Stimulated activated CD4-positive, alpha-beta T cell treated with anti-CD3 and anti-CD28 coated beads, Interleukin-12 subunit alpha, Interleukin-12 subunit beta, amount 100 ng/mL, for 48 hours (primary cell): ENCODE measurements at regions not wholly inside any gene's neighbourhood (a gene's known extent, or its start where the extent isn't known, plus 50 kb on each side); places are given as distances from the start of the nearest gene placed in this dataset.
"Not testable (repeated sequence)": the region's sequence is repeated elsewhere in the genome, so short reads cannot be mapped to it uniquely, and the experiment has no call there.

Experiments
- DNase-seq, 3 donors: peaks; one replicate each; pipeline ENCODE4 v3.0.0-alpha.2; 2020; ENCODE audit warnings: low read depth in 2 of 3, low spot score in 1 of 3

- DNase-seq: no peak
Observed at GRCh38 chrX:46178763-46179162, 366.5 kb downstream of the ZNF674 start.

DNA sequence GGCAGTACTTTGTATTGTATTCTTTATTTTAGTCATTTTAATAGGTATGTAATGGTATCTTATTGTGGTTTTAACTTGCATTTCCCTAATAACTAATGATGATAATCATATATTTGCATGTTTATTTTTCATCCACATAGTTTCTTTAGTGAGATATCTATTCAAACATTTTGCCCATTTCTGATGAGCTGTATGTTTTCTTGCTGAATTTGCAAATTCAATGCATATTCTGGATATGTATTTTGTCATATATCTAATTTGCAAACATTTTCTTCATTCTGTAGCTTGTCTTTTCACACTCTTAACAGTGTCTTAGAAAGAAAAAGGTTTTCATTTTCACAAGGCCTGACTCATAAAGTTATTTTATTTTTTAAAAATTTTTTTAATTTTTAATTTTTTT, 372.1 kb downstream of the ZNF674 start:
- DNase-seq: no peak

DNA sequence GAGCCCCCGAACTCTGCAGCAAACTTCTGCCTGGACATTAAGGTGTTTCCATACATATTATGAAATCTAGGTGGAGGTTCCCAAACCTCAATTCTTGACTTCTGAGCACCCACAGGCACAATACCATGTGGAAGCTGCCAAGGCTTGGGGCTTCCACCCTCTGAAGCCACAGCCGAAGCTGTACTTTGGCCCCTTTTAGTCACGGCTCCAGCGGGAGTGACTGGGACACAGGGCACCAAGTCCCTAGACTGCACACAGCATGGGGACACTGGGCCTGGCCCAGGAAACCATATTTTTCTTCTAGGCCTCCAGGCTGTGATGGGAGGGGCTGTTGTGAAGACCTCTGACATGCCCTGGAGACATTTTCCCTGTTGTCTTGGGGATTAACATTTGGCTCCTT, 373.8 kb downstream of the ZNF674 start:
- DNase-seq: not testable (repeated sequence)

DNA sequence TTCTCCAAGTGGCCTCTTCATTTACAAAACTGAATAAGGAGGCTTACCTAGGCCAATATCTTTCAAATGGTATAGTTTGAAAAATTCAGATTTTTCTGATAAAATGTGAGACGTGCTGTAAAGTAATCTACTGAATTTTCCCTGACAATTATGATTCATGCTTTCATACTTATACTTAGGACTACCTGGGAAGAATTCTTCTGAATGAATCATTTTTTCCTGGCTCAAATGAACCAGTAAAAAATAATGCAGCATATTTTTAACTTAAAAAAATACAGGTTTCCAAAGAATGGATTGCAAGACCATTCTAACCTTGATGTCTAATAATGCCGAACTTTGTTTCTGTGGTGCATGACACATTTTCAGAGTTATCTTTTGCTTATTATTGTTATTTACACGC, 375.4 kb downstream of the ZNF674 start:
- DNase-seq: no peak

DNA sequence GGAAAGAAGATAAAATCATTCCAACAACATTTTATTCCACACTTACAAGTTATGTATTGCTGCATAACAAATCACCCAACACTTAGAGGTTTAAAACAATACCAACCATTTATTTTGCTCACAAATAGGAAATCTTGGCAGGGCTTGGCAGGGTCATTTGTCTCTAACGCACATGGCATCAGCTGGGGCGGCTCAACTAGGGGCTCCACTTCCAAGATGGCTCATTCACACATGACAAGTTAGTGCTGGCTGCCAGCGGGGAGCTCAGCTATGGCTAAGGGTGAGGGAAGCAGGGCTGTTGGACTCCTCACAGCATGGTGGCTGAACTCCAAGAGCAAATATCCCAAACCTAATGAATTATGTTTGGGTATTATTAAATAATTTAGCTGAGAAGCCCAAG, 377.0 kb downstream of the ZNF674 start:
- no peak for DNase-seq

- no peak for DNase-seq
Observed at GRCh38 chrX:46165866-46166265, 379.4 kb downstream of the ZNF674 start.

DNA sequence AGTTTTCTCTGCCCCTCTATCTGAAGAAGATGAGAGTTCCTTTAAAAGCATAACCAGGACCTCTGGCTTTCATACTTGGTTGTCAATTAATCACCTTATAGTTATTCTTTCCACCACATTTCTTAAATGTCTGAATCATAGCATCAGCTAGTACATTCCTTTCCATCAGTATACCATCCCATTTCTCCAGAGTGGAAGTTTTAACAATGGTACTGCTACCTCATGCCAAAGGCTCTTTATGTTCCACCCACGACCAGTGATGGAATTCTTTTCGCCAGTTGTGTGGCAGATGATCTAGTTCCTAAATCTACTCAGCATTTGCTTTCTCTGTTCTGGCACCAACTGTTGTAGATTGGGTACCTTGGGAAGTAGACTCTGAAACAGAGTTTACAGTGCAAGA, 379.8 kb downstream of the ZNF674 start:
- DNase-seq: no peak

GRCh38 chrX:46152756-46153155, 392.5 kb downstream of the ZNF674 start:
- no peak for DNase-seq

DNA sequence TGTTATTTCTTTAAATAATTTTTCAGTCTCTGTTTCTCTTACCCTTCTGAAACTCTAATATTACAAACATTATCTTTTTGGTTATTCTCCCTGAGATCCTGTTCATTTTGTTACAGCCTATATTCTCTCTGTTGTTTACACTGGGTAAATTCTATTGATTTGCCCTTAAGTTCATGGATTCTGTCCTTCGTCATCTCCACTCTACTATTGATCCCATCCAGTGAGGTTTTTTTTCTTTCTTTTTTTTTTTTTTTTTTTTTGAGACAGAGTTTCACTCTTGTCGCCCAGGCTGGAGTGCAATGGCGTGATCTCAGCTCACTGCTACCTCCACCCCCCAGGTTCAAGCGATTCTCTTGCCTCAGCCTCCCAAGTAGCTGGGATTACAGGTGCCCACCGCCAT, 393.9 kb downstream of the ZNF674 start:
- DNase-seq: not testable (repeated sequence)

DNA sequence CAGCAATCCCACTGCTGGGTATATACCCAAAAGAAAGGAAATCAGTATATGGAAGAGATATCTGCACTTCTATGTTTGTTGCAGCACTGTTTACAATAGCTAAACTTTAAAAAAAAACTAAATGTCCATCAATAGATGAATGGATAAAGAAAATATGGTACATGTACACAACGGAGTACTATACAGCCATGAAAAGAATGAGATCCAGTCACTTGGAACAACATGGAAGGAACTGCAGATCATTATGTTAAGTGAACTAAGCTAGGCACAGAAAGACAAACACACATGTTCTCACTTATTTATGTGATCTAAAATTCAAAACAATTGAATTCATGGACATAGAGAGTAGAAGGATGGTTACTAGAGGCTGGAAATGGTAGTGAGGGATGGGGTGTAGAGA, 400.7 kb downstream of the ZNF674 start:
- no peak for DNase-seq

- no peak for DNase-seq
Observed at GRCh38 chrX:46140272-46140671, 404.9 kb downstream of the ZNF674 start.

- DNase-seq: no peak
Observed at GRCh38 chrX:46130247-46130646, 415.0 kb downstream of the ZNF674 start.

- no peak for DNase-seq
Observed at GRCh38 chrX:46125111-46125510, 420.1 kb downstream of the ZNF674 start.

- DNase-seq: no peak
Observed at GRCh38 chrX:46117234-46117633, 428.0 kb downstream of the ZNF674 start.

DNA sequence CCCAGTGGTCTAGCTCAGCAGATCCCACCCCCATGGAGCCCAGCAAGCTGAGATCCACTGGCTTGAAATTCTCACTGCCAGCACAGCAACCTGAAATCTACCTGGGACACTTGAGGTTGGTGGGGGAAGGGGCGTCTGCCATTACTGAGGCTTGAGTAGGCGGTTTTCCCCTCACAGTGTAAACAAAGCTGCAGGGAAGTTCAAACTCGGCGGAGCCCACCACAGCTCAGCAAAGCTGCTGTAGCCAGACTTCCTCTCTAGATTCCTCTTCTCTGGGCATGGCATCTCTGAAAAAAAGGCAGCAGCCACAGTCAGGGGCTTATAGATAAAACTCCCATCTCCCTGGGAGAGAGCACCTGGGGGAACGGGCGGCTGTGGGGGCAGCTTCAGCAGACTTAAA, 457.9 kb downstream of the ZNF674 start:
- not testable (repeated sequence) for DNase-seq

DNA sequence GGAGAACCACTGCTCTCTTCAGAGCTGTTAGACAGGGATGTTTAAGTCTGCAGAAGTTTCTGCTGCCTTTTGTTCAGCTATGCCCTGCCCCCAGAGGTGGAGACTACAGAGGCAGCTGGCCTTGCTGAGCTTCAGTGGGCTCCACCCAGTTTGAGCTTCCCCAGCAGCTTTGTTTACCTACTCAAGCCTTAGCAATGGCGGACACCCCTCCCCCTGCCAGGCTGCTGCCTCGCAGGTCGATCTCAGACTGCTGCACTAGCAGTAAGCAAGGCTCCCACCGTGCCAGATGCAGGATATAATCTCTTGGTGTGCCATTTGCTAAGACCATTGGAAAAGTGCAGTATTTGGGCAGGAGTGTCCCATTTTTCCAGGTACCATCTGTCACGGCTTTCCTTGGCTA, 465.1 kb downstream of the ZNF674 start:
- not testable (repeated sequence) for DNase-seq

GRCh38 chrX:46072791-46073190, 472.4 kb downstream of the ZNF674 start:
- DNase-seq: no peak

GRCh38 chrX:46072372-46072771, 472.8 kb downstream of the ZNF674 start:
- DNase-seq: no peak

DNA sequence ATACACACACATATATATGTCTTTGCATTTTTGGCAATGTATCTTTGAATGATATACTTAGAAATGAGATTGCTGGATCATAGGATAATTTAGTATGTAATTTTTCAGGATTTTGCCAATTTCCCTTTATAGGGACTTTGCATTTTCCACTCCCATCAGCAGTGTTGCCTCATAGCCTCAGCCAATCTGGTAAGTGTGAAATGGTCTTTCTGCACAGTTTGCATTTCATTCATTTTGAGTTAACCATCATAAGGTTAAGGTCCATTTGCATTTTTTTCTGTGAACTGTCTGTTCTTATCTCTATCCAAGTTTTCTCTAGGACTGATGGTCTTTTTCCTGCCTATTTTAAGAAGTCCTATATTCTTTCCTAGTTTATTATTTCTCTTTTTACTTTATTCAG, 474.8 kb downstream of the ZNF674 start:
- no peak for DNase-seq

DNA sequence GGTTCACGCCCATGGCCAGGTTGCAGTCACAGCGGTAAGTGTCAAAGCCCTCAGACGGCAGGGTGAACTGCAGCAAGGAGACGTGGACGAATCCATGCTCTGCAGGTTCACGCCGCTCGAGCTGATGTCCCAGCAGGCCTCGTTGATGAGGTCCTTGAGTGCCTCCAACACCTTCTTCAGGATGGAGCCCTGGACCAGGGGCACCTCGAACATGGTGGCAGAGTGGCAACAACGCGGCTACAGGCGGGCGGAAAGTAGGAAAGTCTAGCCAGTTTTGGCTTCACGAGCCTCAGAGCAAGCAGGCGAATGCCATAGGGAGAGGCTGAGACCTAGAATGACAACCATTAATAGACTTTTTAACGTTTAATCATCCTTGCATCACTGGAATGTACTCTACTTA, 485.9 kb downstream of the ZNF674 start:
- DNase-seq: no peak

DNA sequence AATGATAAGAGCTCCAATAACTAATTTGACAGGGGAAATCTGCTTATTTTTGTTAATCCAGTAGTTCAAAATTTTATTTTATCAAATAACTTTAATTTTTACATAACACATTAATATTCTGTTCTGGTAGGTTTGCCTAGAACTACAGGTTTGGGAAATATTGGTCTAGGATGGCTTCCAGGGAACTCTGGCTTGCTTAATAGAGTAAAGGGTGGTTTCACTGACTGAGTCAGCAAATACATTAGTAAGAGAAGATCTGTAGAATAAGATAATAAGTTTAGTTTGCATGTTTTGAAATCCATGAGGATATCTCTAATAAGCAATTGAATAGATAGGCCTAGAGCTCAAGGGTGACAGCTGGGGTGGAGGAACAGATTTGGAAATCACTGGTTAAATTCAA, 500.7 kb downstream of the ZNF674 start:
- no peak for DNase-seq

GRCh38 chrX:46040001-46040400, 505.2 kb downstream of the ZNF674 start:
- no peak for DNase-seq

DNA sequence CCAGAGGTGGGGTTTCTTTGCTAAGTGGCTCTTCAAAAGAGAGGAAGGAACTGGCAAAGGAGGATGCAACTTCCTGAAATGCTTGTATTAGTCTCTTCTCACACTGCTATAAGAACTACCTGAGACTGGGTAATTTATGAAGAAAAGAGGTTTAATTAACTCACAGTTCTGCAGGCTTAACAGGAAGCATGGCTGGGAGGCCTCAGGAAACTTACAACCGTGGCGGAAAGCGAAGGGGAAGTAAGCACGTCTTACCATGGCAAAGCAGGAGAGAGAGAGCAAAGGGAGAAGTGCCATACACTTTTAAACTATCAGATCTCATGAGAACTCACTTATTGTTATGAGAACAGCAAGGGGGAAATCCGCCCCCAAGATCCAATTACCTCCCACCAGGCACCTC, 505.7 kb downstream of the ZNF674 start:
- no peak for DNase-seq

- DNase-seq: no peak
Observed at GRCh38 chrX:46036508-46036907, 508.7 kb downstream of the ZNF674 start.
